GM12865 (cell line): ENCODE measurements at regions not wholly inside any gene's neighbourhood (a gene's known extent, or its start where the extent isn't known, plus 50 kb on each side); places are given as distances from the start of the nearest gene placed in this dataset.
"Not testable (repeated sequence)": the region's sequence is repeated elsewhere in the genome, so short reads cannot be mapped to it uniquely, and the experiment has no call there.

Experiments
- DNase-seq: peaks from one replicate; pipeline ENCODE4 v3.0.0; 2010; ENCODE audit warnings: low read depth
- H3K4me3 ChIP-seq: 2 replicates; pipeline ENCODE4 v1.5.1; 2011; ENCODE audit warnings: mild to moderate bottlenecking, low read depth, low read length, control low read depth
- CTCF ChIP-seq: IDR thresholded peaks from 2 replicates; pipeline ENCODE4 v1.5.1; 2011; ENCODE audit warnings: low read length, control low read depth, low read depth, inconsistent platforms; ENCODE audit not compliant: insufficient read depth; ENCODE audit errors: missing control alignments

GRCh38 chr16:63652091-63652490 is 1469.8 kb downstream of the CDH11 start:
- no peak overlapping the region for H3K4me3 ChIP-seq
- no peak for DNase-seq
- no peak for TF ChIP-seq CTCF

DNA sequence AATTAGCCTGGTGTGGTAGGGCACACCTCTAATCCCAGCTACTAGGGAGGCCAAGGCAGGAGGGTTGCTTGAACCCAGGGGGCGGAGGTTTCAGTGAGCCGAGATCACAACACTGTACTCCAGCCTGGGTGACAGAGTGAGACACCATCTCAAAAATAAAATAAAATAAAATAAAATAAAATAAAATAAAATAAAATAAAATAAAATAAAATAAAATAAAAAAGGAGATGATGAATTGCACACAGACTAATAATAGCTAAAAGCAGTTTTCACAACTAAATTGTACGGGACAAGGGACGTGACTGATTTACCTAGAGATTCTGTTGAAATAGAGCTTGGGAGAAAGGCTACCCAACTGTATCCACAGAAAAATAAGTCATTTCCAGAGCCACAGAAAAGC is 1471.3 kb downstream of the CDH11 start:
- TF ChIP-seq CTCF: no peak
- H3K4me3 ChIP-seq: no peak overlapping the region
- DNase-seq: no peak

DNA sequence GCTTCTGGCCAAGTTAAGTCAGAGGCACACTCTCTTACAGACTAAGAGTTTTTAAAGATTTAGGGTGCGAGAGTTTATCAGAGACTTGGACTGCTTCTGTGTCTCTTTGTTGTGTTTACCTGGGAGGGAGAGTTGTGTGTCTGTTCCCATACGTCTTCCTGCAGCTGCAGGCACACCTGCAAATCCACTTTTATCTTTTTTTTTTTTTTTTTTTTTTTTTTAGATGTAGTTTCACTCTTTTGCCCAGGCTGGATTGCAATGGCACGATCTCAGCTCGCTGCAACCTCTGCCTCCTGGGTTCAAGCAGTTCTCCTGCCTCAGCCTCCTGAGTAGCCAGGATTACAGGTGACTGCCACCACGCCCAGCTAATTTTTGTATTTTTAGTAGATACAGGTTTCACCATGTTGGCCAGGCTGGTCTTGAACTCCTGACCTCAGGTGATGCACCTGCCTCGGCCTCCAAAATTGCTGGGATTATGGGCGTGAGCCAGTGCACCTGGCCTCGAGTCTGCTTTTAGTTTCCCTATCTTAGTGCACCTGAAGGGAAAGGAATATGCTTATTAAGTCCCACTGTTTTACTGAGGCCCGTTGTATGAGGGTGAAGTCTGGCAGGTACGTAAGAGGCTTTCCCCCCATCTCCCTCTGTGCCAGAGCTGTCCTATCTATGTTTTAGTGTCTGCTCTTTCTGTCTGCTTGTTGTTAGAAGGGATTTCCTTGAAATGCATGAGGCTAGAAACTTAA is 1488.0 kb downstream of the CDH11 start:
- not testable (repeated sequence) for H3K4me3 ChIP-seq, DNase-seq

- no peak for TF ChIP-seq CTCF
- no peak for DNase-seq
- H3K4me3 ChIP-seq: no peak overlapping the region
These were observed 1492.6 kb downstream of the CDH11 start for GRCh38 chr16:63629272-63629671.

DNA sequence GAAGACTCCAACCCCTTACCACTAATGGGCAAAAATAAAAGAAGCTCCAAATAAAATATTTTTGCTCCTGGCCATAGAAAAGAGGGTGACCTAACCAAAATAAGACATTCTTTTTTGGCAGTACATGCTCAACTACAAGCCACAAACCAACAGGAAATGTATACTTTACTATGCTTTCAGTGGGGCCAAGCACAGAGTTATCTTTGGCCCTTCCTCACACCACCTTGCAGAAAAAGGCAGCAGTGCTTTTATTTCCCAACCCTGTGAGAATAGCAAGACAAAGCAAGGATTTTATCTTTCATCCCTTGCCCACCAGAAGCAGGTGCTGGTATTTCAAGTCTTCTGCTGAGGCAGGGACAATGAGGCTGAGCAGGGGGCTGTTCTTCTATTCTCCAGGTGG is 1493.1 kb downstream of the CDH11 start:
- TF ChIP-seq CTCF: no peak
- DNase-seq: no peak
- no peak overlapping the region for H3K4me3 ChIP-seq

DNA sequence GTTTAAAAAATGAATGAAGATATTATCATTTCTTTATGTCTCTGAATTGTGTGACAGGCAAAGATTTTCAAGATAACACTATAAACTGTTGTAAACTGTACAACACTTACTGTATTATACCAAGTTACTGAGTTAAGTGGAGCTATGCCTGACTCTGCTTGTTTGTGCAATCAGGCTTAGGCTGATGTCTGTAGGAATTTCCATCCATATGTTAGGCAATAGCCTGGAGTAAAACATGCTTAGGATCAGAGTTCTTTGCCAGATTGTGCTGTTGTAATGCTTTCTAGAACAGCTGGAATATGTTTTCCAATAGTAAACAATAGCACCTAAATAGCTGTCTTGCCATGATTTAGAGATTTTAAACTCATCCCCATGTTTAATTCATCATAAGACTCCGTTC is 1496.7 kb downstream of the CDH11 start:
- H3K4me3 ChIP-seq: no peak overlapping the region
- no peak for DNase-seq
- TF ChIP-seq CTCF: no peak

GRCh38 chr16:63623551-63624039 is 1498.3 kb downstream of the CDH11 start:
- DNase-seq: no peak
- no peak for TF ChIP-seq CTCF
- no peak overlapping the region for H3K4me3 ChIP-seq
